Smooth muscle cell of the brain vasculature (primary cell): ENCODE measurements at regions not wholly inside any gene's neighbourhood (a gene's known extent, or its start where the extent isn't known, plus 50 kb on each side); places are given as distances from the start of the nearest gene placed in this dataset.

Source experiments
- DNase-seq: peaks from one replicate; pipeline ENCODE4 v3.0.0-alpha.2; 2012; ENCODE audit warnings: low read depth, low spot score

GRCh38 chr4:145427991-145428390 is 53.7 kb upstream of the SMAD1 start:
- DNase-seq, result no peak

GRCh38 chr4:145427221-145427620 is 54.4 kb upstream of the SMAD1 start:
- no peak for DNase-seq

- no peak for DNase-seq
Observed at GRCh38 chr4:145423017-145423708, 58.5 kb upstream of the SMAD1 start.

- DNase-seq, result no peak
Observed at GRCh38 chr4:145420595-145421214, 60.9 kb upstream of the SMAD1 start.

GRCh38 chr4:145418739-145419138 is 62.9 kb upstream of the SMAD1 start:
- DNase-seq, result no peak

- DNase-seq, result no peak
Observed at GRCh38 chr4:145417348-145418130, 64.1 kb upstream of the SMAD1 start.

- no peak for DNase-seq
Observed at GRCh38 chr4:145414841-145415240, 66.8 kb upstream of the SMAD1 start.

- no peak for DNase-seq
Observed at GRCh38 chr4:145414226-145414625, 67.4 kb upstream of the SMAD1 start.

GRCh38 chr4:145406970-145407369 is 74.7 kb upstream of the SMAD1 start:
- no peak for DNase-seq

- no peak for DNase-seq
Observed at GRCh38 chr4:145404761-145405160, 76.9 kb upstream of the SMAD1 start.

- no peak for DNase-seq
Observed at GRCh38 chr4:145396581-145396980, 85.1 kb upstream of the SMAD1 start.

GRCh38 chr4:145390571-145390970 is 91.1 kb upstream of the SMAD1 start:
- DNase-seq, result no peak

GRCh38 chr4:145389550-145389949 is 92.1 kb upstream of the SMAD1 start:
- no peak for DNase-seq

- no peak for DNase-seq
Observed at GRCh38 chr4:145388043-145388442, 93.6 kb upstream of the SMAD1 start.

- DNase-seq, result no peak
Observed at GRCh38 chr4:145387079-145387478, 94.6 kb upstream of the SMAD1 start.

- no peak for DNase-seq
Observed at GRCh38 chr4:145381163-145381562, 100.5 kb upstream of the SMAD1 start.

GRCh38 chr4:145380123-145380522 is 101.5 kb upstream of the SMAD1 start:
- DNase-seq, result no peak

- no peak for DNase-seq
Observed at GRCh38 chr4:145375416-145375815, 106.2 kb upstream of the SMAD1 start.

GRCh38 chr4:145352438-145353145 is 129.1 kb upstream of the SMAD1 start:
- no peak for DNase-seq

GRCh38 chr4:145351922-145352321 is 129.7 kb upstream of the SMAD1 start:
- no peak for DNase-seq

GRCh38 chr4:145351162-145351561 is 130.5 kb upstream of the SMAD1 start:
- DNase-seq, result no peak

GRCh38 chr4:145348291-145348690 is 133.4 kb upstream of the SMAD1 start:
- no peak for DNase-seq
